Duodenal mucosa (tissue), 2 donors: ENCODE measurements at regions not wholly inside any gene's neighbourhood (a gene's known extent, or its start where the extent isn't known, plus 50 kb on each side); places are given as distances from the start of the nearest gene placed in this dataset.

ENCODE experiments used
- H3K27ac ChIP-seq: one replicate; pipeline ENCODE4 v1.7.0; 2013; ENCODE audit warnings: low read depth, low read length
- H3K27me3 ChIP-seq, 2 donors: one replicate each; pipeline ENCODE4 v1.7.0; 2013; ENCODE audit warnings: low read length in 2 of 2, control low read depth in 1 of 2; ENCODE audit not compliant: insufficient read depth in 2 of 2, control insufficient read depth in 1 of 2
- H3K36me3 ChIP-seq, 2 donors: one replicate each; pipeline ENCODE4 v1.7.0; 2013; ENCODE audit warnings: low read length in 2 of 2, control low read depth in 1 of 2; ENCODE audit not compliant: insufficient read depth in 2 of 2, control insufficient read depth in 1 of 2
- H3K4me1 ChIP-seq, 2 donors: one replicate each; pipeline ENCODE4 v1.7.0; 2013; ENCODE audit warnings: low read length in 2 of 2, control low read depth in 1 of 2; ENCODE audit not compliant: insufficient read depth in 2 of 2, control insufficient read depth in 1 of 2
- H3K4me3 ChIP-seq, 2 donors: one replicate each; pipeline ENCODE4 v1.7.0; 2013; ENCODE audit warnings: low read length in 2 of 2, low read depth in 1 of 2
- H3K9ac ChIP-seq, 2 donors: one replicate each; pipeline ENCODE4 v1.7.0; 2013; ENCODE audit warnings: low read length in 2 of 2, low read depth in 1 of 2
- H3K9me3 ChIP-seq, 2 donors: one replicate each; pipeline ENCODE4 v1.7.0; 2013; ENCODE audit warnings: low read length in 2 of 2, control low read depth in 1 of 2; ENCODE audit not compliant: control insufficient read depth in 1 of 2

- Histone ChIP-seq H3K9ac (no peak overlapping the region), H3K36me3 (no peaks in the 10 kb centered on the region), H3K27me3 (no peaks in the 10 kb centered on the region), H3K9me3 (no peaks in the 10 kb centered on the region), H3K27ac (no peak overlapping the region), H3K4me3 (no peak overlapping the region), H3K4me1 (peaks cover 4 to 5% of the 10 kb centered on the region in 2 donors)
Observed at GRCh38 chr14:55977392-55978150, 140.6 kb upstream of the PELI2 start.

- Histone ChIP-seq H3K27me3 (no peaks in the 10 kb centered on the region), H3K36me3 (no peaks in the 10 kb centered on the region), H3K4me1 (peaks cover 4 to 5% of the 10 kb centered on the region in 2 donors), H3K4me3 (no peak overlapping the region), H3K9ac (no peak overlapping the region), H3K9me3 (no peaks in the 10 kb centered on the region), H3K27ac (no peak overlapping the region)
Observed at GRCh38 chr14:55979096-55979495, 139.1 kb upstream of the PELI2 start.

- no peaks in the 10 kb centered on the region for H3K27me3 ChIP-seq
- H3K4me3 ChIP-seq, result no peak overlapping the region
- H3K36me3 ChIP-seq, result no peaks in the 10 kb centered on the region
- peaks cover 4 to 5% of the 10 kb centered on the region in 2 donors for H3K4me1 ChIP-seq
- H3K27ac ChIP-seq, result no peak overlapping the region
- no peaks in the 10 kb centered on the region for H3K9me3 ChIP-seq
- no peak overlapping the region for H3K9ac ChIP-seq
Observed at GRCh38 chr14:55979781-55980180, 138.4 kb upstream of the PELI2 start.

GRCh38 chr14:55980970-55981369 is 137.2 kb upstream of the PELI2 start:
- Histone ChIP-seq H3K9ac (no peak overlapping the region), H3K36me3 (no peaks in the 10 kb centered on the region), H3K4me1 (peaks cover 4 to 5% of the 10 kb centered on the region in 2 donors), H3K9me3 (no peaks in the 10 kb centered on the region), H3K27me3 (no peaks in the 10 kb centered on the region), H3K27ac (no peak overlapping the region), H3K4me3 (no peak overlapping the region)

GRCh38 chr14:55986069-55986468 is 132.1 kb upstream of the PELI2 start:
- Histone ChIP-seq H3K4me1 (no peaks in the 10 kb centered on the region), H3K27me3 (no peaks in the 10 kb centered on the region), H3K4me3 (no peak overlapping the region), H3K27ac (no peak overlapping the region), H3K9me3 (no peaks in the 10 kb centered on the region), H3K36me3 (no peaks in the 10 kb centered on the region), H3K9ac (no peak overlapping the region)

- H3K36me3 ChIP-seq, result no peaks in the 10 kb centered on the region
- no peaks in the 10 kb centered on the region for H3K9me3 ChIP-seq
- H3K9ac ChIP-seq, result no peak overlapping the region
- no peaks in the 10 kb centered on the region for H3K27me3 ChIP-seq
- H3K27ac ChIP-seq, result no peak overlapping the region
- no peak overlapping the region for H3K4me3 ChIP-seq
- peaks cover 18 to 20% of the 10 kb centered on the region in 2 donors for H3K4me1 ChIP-seq
Observed at GRCh38 chr14:56000846-56001245, 117.4 kb upstream of the PELI2 start.

GRCh38 chr14:56002342-56002741 is 115.9 kb upstream of the PELI2 start:
- no peaks in the 10 kb centered on the region for H3K9me3 ChIP-seq
- H3K36me3 ChIP-seq, result no peaks in the 10 kb centered on the region
- H3K9ac ChIP-seq, result no peak overlapping the region
- no peaks in the 10 kb centered on the region for H3K27me3 ChIP-seq
- no peak overlapping the region for H3K4me3 ChIP-seq
- peaks cover 19 to 20% of the 10 kb centered on the region in 2 donors for H3K4me1 ChIP-seq
- no peak overlapping the region for H3K27ac ChIP-seq

GRCh38 chr14:56002876-56003625 is 115.2 kb upstream of the PELI2 start:
- no peaks in the 10 kb centered on the region for H3K36me3 ChIP-seq
- H3K4me3 ChIP-seq, result no peak overlapping the region
- H3K9ac ChIP-seq, result no peak overlapping the region
- no peak overlapping the region for H3K27ac ChIP-seq
- no peaks in the 10 kb centered on the region for H3K9me3 ChIP-seq
- no peaks in the 10 kb centered on the region for H3K27me3 ChIP-seq
- peaks cover 19 to 20% of the 10 kb centered on the region in 2 donors for H3K4me1 ChIP-seq

GRCh38 chr14:56004323-56004722 is 113.9 kb upstream of the PELI2 start:
- no peaks in the 10 kb centered on the region for H3K9me3 ChIP-seq
- H3K36me3 ChIP-seq, result no peaks in the 10 kb centered on the region
- H3K27ac ChIP-seq, result peak overlapping the region; percentile 30
- H3K9ac ChIP-seq, result peak overlapping the region in 1 of 2 donors; percentile 44
- H3K4me1 ChIP-seq, result peaks cover 19 to 20% of the 10 kb centered on the region in 2 donors
- no peak overlapping the region for H3K4me3 ChIP-seq
- no peaks in the 10 kb centered on the region for H3K27me3 ChIP-seq

- no peaks in the 10 kb centered on the region for H3K27me3 ChIP-seq
- peak overlapping the region; percentile 17 to 33 for H3K4me3 ChIP-seq
- H3K4me1 ChIP-seq, result peaks cover 19 to 20% of the 10 kb centered on the region in 2 donors
- no peaks in the 10 kb centered on the region for H3K9me3 ChIP-seq
- H3K27ac ChIP-seq, result peak overlapping the region; percentile 30
- H3K9ac ChIP-seq, result peak overlapping the region; percentile 16 to 44
- H3K36me3 ChIP-seq, result no peaks in the 10 kb centered on the region
Observed at GRCh38 chr14:56004786-56005185, 113.4 kb upstream of the PELI2 start.
